Right renal pelvis (tissue), 4 donors: ENCODE measurements at regions not wholly inside any gene's neighbourhood (a gene's known extent, or its start where the extent isn't known, plus 50 kb on each side); places are given as distances from the start of the nearest gene placed in this dataset.

Source experiments
- DNase-seq, 4 donors: peaks; one replicate each; pipeline ENCODE4 v3.0.0-alpha.2; 2013; ENCODE audit warnings: low read depth in 4 of 4, low spot score in 3 of 4, missing footprints in 1 of 4

DNA sequence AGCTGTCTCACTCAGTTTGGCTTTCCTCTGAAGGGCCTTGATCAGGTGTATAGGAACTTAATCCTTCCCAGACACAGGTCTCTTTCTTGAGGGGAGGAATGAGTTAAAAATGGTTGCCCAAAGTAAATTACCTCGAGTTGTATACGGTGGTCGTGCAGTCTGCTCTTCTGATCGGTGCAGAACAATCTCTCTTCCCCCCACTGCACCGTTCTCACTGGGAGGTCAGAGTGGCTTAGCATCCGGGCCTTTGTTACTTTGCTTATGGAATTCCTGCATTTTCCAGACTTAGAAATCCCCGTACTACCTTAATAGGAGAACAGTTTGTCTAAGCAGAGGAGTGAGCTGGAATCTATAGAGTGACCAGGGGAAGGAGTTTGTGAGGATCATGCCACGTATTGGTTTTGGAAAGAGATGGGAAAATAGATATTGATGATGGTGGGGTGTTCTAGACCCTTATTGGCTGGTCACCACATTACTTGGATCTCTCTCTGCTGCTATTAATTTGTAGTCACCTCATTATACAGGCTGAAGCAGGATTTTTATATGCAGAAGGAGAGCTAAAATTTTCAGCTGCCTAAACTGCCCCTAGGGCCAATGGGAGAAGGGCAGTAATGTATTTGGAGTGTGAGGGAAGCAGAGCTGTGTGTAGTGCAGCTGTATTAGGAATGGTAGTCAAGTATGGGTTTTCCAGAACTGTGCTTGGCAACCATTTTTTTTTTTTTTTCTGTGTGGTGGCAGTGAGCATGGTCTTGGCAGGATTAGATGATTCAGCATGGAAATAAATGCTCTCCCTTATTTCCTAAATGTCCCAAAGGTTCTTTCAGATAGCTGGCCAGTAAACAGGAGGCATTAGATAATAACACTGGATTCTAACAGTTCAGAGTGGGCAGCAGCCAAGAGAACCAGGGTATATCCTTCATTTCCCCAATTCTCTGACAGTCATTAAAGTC lies 81.5 kb downstream of the NDUFS5 start:
- no peak for DNase-seq

DNA sequence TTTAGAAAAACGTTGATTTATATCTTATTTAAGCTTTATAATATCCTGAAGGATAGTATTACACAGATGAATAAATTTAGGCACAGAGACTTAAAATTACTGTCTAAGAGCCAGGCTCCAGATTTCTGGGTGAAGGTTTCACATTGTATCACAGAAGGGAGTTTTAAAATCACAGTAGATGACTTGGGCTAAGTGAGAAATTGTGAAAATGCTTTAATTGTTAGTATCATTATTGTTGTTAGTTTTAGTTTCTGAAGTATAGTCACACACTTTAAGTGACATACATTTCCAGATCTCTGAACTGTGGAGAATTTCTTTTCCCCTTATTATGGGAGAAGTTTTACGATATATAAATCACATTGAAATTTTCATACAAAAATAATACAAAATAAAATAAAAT lies 83.5 kb downstream of the NDUFS5 start:
- DNase-seq = no peak

GRCh38 chr1:39110325-39110851 lies 84.2 kb downstream of the NDUFS5 start:
- DNase-seq = no peak

GRCh38 chr1:39110882-39111281 lies 84.7 kb downstream of the NDUFS5 start:
- DNase-seq = no peak

DNA sequence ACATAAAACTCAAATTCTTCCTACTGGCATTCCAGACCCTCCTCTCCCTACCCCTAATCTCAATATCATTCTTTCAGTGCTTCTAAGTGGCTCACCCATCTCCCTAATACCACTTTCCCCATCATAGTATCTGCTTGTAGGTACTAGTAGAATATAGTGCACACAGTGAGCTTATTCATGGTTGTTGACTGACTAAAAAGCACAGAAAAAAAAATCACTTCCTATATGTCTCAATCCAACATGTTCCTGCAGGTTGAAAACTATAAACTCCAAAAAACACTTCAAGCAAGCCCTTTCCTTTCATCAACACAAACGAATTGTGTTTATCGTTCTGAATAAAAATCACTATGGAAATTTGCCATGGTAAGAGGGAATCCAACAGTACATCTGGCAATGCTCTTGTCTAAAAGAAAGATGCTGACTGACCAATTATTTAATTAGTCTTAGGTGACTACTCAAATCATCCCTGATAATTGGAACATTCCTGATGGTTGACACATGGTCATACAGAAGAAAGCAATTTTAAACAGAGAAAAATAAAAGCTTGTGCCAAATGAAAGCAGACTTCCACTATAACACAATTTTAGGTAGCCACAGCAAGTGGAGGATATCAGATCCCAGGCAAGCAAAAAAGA lies 87.1 kb downstream of the NDUFS5 start:
- DNase-seq = no peak

GRCh38 chr1:39115271-39116110 lies 89.0 kb upstream of the MACF1 start:
- no peak for DNase-seq

- DNase-seq = no peak
Observed at GRCh38 chr1:39116116-39116607, 88.3 kb upstream of the MACF1 start.

DNA sequence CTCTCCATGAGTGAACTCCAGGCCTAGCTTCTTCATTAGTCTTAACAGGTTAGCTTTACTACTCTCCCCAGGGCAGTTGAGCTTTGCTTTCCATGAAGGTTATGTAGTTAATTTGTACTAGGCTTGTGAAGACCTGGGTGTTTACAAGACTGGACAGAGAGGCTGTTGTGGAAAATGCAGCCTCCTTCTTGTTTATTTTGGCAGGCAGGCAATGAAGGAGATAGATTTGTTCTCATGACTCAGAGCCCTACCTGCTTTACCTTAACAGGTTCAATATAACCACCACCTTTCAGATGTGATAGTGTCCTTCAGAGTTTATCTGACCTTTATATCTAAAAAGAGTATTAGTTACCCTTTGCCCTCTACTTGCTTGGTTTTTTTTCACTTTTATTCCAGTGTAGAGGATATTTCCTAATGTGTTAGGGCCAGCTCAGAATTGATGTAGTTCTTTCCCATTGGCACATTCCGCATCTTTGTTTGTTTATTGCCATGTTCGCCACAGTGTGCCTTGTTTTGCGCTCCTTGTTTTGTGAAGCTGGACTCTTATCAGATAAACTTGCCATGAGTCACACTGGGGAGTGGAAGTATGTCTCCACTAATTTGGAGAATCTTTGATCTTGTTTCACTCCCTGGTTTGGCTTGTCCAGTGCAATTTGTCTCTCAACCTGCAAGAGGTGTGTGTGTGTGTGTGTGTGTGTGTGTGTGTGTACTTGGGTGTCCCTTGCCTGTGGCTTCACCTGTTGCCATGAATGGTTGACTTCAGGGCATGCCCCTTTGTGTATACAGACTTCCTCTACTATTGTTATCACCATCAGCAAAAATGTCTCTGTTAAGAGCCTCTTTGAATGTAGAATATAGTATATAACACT lies 87.4 kb upstream of the MACF1 start:
- DNase-seq = no peak

DNA sequence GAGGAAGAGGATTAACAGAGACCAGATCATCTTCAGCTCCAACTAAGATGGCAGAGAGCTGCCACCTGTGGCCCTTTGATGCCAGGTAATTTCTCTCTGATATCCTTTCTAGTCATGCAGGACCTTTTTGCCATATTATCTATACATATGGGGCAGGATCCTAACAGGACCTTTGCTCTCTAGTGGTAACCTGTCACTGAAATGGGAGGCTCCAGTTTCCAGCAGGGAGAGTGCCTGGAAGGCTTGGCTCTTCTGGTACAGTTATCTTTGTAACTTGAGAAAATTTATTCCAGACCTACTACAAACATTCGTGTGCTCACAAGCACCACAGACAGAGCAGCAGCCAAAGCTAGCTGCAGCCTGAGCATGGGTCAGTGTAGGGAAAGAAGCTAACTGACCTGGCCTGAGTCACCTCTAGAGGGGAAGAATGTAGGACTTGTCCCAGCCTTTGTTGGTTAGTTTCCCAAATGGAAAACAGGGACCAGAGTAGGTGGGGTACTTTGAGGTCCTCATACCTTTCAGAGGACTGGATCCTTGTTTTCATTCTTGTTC lies 86.5 kb upstream of the MACF1 start:
- no peak for DNase-seq

- no peak for DNase-seq
Observed at GRCh38 chr1:39122056-39122455, 82.4 kb upstream of the MACF1 start.

- no peak for DNase-seq
Observed at GRCh38 chr1:39124282-39124681, 80.2 kb upstream of the MACF1 start.

DNA sequence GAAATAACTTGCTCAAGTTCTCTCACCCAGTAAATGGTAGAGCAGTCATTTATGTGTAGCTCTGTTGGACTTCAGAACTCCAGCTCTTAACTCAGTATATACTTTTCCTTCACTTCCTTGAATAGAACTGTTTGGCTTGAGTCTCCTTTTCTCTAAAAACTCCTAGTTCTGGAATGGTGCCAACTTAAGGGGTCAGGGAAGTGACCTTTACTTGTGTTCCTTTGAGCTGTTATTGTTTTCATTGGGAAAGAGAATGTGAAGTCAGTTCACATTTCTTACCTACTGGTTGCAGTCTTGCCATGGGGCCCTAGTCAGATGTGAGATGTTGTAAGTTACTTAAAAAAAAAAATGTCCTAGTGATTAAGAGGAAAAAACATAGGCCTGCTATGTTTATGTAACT lies 77.0 kb upstream of the MACF1 start:
- peak in 1 of 4 donors; percentile 77 for DNase-seq

DNA sequence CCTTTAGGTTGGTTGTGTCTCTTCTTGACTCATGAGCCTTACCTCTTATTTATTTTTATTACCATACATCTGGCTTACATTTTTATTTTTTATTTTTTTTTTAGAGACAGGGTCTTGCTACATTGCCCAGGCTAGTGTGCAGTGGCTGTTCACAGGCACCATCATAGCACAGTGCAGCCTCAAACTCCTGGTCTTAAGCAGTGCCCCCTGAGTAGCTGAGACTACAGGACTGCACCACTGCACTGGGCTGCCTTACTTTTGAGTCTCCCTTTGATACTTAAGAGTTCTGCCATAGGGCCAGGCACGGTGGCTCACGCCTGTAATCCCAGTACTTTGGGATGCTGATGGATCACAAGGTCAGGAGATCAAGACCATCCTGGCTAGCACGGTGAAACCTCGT lies 76.4 kb upstream of the MACF1 start:
- DNase-seq = no peak

GRCh38 chr1:39128959-39129358 lies 75.5 kb upstream of the MACF1 start:
- DNase-seq = no peak

GRCh38 chr1:39129514-39129913 lies 75.0 kb upstream of the MACF1 start:
- DNase-seq = no peak

GRCh38 chr1:39130325-39130724 lies 74.2 kb upstream of the MACF1 start:
- no peak for DNase-seq

DNA sequence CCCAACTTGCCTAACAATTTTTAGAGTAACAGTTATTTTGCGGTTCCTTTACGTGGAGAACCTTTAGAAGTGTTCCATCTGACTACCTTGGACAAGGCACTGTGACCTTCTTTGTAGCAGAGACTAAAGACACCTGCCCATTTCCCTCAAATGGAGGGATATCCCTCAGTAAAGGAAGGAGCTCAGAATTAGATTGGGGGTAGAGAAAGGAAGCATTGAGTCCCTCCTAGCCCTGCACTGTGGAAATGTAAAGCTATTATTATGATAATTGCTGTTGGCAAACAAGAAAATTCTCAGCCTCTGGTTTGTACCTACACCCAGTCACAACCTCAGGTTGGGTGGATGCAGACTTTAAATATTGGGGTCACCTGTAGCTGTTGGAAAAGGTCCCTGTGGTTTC lies 72.6 kb upstream of the MACF1 start:
- DNase-seq = no peak

- DNase-seq = peak in 2 of 4 donors; percentile 33 to 57
Observed at GRCh38 chr1:39132505-39133339, 71.8 kb upstream of the MACF1 start.

DNA sequence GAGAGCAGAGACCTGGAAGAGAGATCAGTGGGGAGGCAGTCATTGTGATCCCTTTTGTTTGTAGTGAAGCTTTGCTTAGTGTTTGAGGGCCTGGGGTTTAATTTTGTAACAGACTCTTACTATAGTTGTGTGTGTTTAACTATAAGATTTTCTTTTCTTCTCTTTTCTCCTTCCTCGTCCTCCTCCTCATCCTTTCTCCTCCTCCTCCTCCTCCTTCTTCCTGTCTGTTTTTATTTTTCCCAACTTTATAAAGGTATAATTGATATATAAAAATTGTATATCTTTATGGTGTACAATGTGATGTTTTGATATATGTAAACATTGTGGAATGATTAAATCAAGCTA lies 71.2 kb upstream of the MACF1 start:
- DNase-seq = no peak
